GM12891 (cell line): ENCODE measurements at regions not wholly inside any gene's neighbourhood (a gene's known extent, or its start where the extent isn't known, plus 50 kb on each side); places are given as distances from the start of the nearest gene placed in this dataset.

Source experiments
- DNase-seq: peaks from one replicate; pipeline ENCODE4 v3.0.0; 2011; ENCODE audit warnings: low spot score; ENCODE audit not compliant: insufficient read length
- FAIRE-seq: peaks from 2 replicates; lab custom pipeline; 2011; peaks lifted over from hg19 to GRCh38; lab: Jason Lieb, UNC
- PAX5 ChIP-seq: IDR thresholded peaks from 2 replicates; pipeline ENCODE4 v1.6.1; 2011; ENCODE audit warnings: low read length, moderate library complexity, mild to moderate bottlenecking; ENCODE audit not compliant: insufficient read depth, severe bottlenecking
- POLR2A ChIP-seq: IDR thresholded peaks from 2 replicates; pipeline ENCODE4 v1.6.1; 2011; ENCODE audit warnings: low read depth, low read length, control low read depth
- POLR2AphosphoS5 ChIP-seq: IDR thresholded peaks from 2 replicates; pipeline ENCODE4 v1.6.1; 2011; ENCODE audit warnings: low read depth, low read length, control low read depth
- POU2F2 ChIP-seq: IDR thresholded peaks from 2 replicates; pipeline ENCODE4 v1.6.1; 2011; ENCODE audit warnings: low read depth, mild to moderate bottlenecking, control low read depth, low read length, moderate library complexity
- SPI1 ChIP-seq: IDR thresholded peaks from 2 replicates; pipeline ENCODE4 v1.6.1; 2011; ENCODE audit warnings: low read depth, low read length, control low read depth
- TAF1 ChIP-seq: IDR thresholded peaks from 2 replicates; pipeline ENCODE4 v1.6.1; 2011; ENCODE audit warnings: low read depth, low read length, control low read depth

DNA sequence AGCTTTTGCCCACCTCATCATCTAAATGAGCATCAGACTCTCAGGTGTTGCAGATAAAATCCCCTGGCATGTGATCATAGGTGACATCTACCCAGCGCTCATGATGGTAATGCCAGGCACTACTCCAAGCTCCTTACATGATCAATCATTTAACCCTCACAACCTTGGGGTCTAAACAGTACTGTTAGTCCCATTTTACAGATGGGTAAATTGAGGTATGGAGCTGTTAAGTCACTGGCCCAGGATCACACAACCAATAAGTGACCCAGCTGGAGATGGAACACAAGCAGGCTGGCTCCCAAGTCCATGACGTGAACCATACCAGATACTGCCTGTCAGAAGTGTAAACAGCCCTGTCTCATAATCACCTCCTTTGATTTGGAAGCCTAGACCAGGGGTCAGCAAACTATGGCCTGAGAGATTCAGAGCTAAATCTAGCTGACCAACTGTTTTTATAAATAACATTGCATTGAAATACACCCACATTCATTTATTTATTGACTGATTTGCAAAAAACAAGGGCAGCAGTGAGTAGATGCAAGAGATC lies 79.2 kb downstream of the UNC5CL start:
- TF ChIP-seq POLR2AphosphoS5: no peak
- TF ChIP-seq POLR2A: no peak
- TF ChIP-seq POU2F2: no peak
- TF ChIP-seq TAF1: no peak
- TF ChIP-seq SPI1: no peak
- TF ChIP-seq PAX5: no peak
- DNase-seq: no peak
- FAIRE-seq: no peak

GRCh38 chr6:40958738-40959137 lies 80.3 kb downstream of the UNC5CL start:
- DNase-seq: no peak
- no peak for FAIRE-seq
- no peak for TF ChIP-seq POLR2AphosphoS5
- no peak for TF ChIP-seq PAX5
- TF ChIP-seq TAF1: no peak
- no peak for TF ChIP-seq POLR2A
- TF ChIP-seq POU2F2: no peak
- TF ChIP-seq SPI1: no peak

GRCh38 chr6:40957616-40958492 lies 81.2 kb downstream of the UNC5CL start:
- no peak for TF ChIP-seq SPI1
- TF ChIP-seq PAX5: no peak
- TF ChIP-seq POU2F2: no peak
- no peak for TF ChIP-seq POLR2AphosphoS5
- no peak for TF ChIP-seq POLR2A
- FAIRE-seq (no peak), DNase-seq (no peak)

DNA sequence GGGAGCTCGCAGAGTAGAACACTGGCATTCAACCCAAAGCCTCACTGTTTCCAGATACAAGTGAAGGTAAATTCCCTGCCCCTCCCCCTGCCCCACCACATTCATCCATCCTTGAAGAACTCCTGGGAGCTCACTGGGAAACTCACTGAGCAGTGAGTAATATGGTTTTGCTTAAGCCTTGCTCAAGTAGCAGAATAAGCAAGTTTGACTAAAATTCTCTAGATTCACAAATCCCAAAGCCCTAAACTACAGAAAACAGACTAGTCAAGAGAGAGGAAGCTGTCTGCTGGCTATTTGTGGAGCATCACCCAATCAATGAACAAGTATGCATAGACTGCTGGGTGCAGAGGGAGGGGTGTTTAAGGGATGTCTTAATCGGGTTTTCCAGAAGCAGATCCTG lies 82.1 kb downstream of the UNC5CL start:
- DNase-seq (no peak), FAIRE-seq (no peak)
- TF ChIP-seq SPI1: no peak

GRCh38 chr6:40955178-40955545 lies 83.9 kb downstream of the UNC5CL start:
- no peak for FAIRE-seq
- DNase-seq: no peak
- TF ChIP-seq SPI1: no peak
- TF ChIP-seq POLR2A: no peak
- TF ChIP-seq TAF1: no peak
- no peak for TF ChIP-seq PAX5
- TF ChIP-seq POU2F2: no peak
- TF ChIP-seq POLR2AphosphoS5: no peak

GRCh38 chr6:40954446-40955177 lies 84.4 kb downstream of the UNC5CL start:
- FAIRE-seq (no peak), DNase-seq (no peak)
- TF ChIP-seq TAF1: no peak
- TF ChIP-seq POLR2A: no peak
- no peak for TF ChIP-seq POU2F2
- no peak for TF ChIP-seq PAX5
- no peak for TF ChIP-seq POLR2AphosphoS5
- TF ChIP-seq SPI1: no peak

- TF ChIP-seq SPI1 (no peak), PAX5 (no peak), TAF1 (no peak), POLR2AphosphoS5 (no peak), POLR2A (no peak), POU2F2 (no peak)
- FAIRE-seq (no peak), DNase-seq (no peak)
Observed at GRCh38 chr6:40953486-40953885, 85.5 kb downstream of the UNC5CL start.

DNA sequence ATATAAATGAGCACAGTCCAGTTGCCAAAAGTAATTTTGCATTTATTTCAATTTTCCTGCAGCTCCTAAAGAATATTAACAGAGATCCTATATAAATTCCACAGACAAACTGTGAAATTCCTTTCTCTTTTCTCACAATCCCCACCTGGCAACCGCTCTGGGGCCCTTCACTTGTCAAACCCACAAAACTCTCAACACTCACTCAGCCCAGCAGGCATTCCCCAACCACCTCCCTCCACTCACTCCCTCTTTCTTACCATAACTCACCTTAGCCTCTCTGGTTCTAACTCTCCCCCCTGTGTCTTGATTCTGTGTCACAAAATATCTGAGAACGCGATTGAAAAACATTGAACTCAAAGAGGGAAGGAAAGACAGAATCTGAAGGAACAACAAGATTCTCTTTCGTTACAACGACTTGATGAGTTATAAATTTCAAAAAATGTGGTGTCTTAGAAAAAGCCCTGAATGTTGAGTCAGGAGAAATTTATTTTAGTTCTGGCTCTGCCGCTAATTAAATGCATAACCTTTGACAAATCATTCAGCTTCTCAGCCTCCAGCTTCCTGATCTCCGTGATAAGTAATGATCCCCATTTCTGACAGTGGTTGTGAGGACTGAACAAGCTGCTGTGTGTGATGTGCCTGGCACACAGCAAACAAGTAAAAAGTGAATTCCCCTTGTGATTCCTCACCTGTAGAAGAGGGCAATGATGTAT lies 87.9 kb downstream of the UNC5CL start:
- FAIRE-seq: no peak
- TF ChIP-seq TAF1: no peak
- TF ChIP-seq POLR2AphosphoS5: no peak
- no peak for TF ChIP-seq POU2F2
- no peak for TF ChIP-seq SPI1
- TF ChIP-seq POLR2A: no peak
- TF ChIP-seq PAX5: no peak
- DNase-seq: no peak

DNA sequence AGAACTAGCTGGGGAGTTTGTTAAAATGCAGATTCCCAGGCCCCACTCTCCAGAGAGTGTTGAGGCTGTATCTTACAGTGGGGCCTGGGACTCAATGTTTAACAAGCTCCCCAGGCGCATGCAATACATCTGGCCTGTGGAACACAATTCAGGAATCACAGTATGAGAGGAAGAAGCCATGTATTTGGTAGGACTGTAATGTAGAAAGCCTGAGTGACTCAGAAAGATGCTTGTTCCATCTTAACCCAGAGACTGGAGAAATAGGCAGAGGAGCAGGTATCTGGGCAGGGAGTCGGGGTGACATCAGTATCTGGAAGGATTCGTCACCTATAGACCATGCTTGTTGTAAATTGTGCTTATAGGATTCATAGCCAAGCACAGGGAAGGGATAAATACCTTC lies 90.5 kb downstream of the UNC5CL start:
- no peak for TF ChIP-seq POLR2AphosphoS5
- no peak for TF ChIP-seq POU2F2
- no peak for TF ChIP-seq POLR2A
- TF ChIP-seq SPI1: no peak
- TF ChIP-seq PAX5: no peak
- no peak for TF ChIP-seq TAF1
- DNase-seq: no peak
- FAIRE-seq: no peak
